ENCODE measurements at regions not wholly inside any gene's neighbourhood (a gene's known extent, or its start where the extent isn't known, plus 50 kb on each side); places are given as distances from the start of the nearest gene placed in this dataset.

- DNase-seq (ENCODE audit: low spot score) (no peak), ATAC-seq (ENCODE audit: insufficient number of reproducible peaks, low FRiP score, low read depth) (no peak)
- Histone ChIP-seq H3K27me3 (replicated peaks; ENCODE audit: insufficient read depth) (no peaks in the 10 kb centered on the region), H3K36me3 (no peaks in the 10 kb centered on the region), H3K4me1 (ENCODE audit: control insufficient read depth in 1 of 2, low read depth in 2 of 2) (no peaks in the 10 kb centered on the region), H3K9me3 (no peaks in the 10 kb centered on the region), H3K4me3 (no peak overlapping the region), H3K27ac (no peak overlapping the region)
- TF ChIP-seq CTCF (IDR thresholded peaks at IDR 0.05), result no peak
Observed at GRCh38 chr18:78519394-78520062, 460.1 kb upstream of the SALL3 start.

- peaks cover 7 to 11% of the 10 kb centered on the region in 2 donors for H3K4me1 ChIP-seq (ENCODE audit: control insufficient read depth in 1 of 2, low read depth in 2 of 2)
- ATAC-seq (ENCODE audit: insufficient number of reproducible peaks, low FRiP score, low read depth) (no peak), DNase-seq (ENCODE audit: low spot score) (no peak)
- H3K27ac ChIP-seq, result no peak overlapping the region
- no peaks in the 10 kb centered on the region for H3K27me3 ChIP-seq (replicated peaks; ENCODE audit: insufficient read depth)
- H3K9me3 ChIP-seq, result no peaks in the 10 kb centered on the region
- no peak overlapping the region for H3K4me3 ChIP-seq
- H3K36me3 ChIP-seq, result no peaks in the 10 kb centered on the region
- no peak for TF ChIP-seq CTCF (IDR thresholded peaks at IDR 0.05)
Observed at GRCh38 chr18:78521136-78521535, 458.5 kb upstream of the SALL3 start.

- Histone ChIP-seq H3K4me1 (ENCODE audit: control insufficient read depth in 1 of 2, low read depth in 2 of 2) (peaks cover 7 to 17% of the 10 kb centered on the region in 2 donors), H3K27ac (no peak overlapping the region), H3K27me3 (replicated peaks; ENCODE audit: insufficient read depth) (no peaks in the 10 kb centered on the region), H3K9me3 (no peaks in the 10 kb centered on the region), H3K36me3 (no peaks in the 10 kb centered on the region), H3K4me3 (no peak overlapping the region)
- TF ChIP-seq CTCF (IDR thresholded peaks at IDR 0.05), result no peak
- ATAC-seq (ENCODE audit: insufficient number of reproducible peaks, low FRiP score, low read depth) (no peak), DNase-seq (ENCODE audit: low spot score) (no peak)
Observed at GRCh38 chr18:78521744-78522143, 457.9 kb upstream of the SALL3 start.

GRCh38 chr18:78522507-78522906 lies 457.1 kb upstream of the SALL3 start:
- Histone ChIP-seq H3K4me3 (no peak overlapping the region), H3K27ac (no peak overlapping the region), H3K9me3 (no peaks in the 10 kb centered on the region), H3K36me3 (no peaks in the 10 kb centered on the region), H3K4me1 (ENCODE audit: control insufficient read depth in 1 of 2, low read depth in 2 of 2) (peaks cover 7 to 21% of the 10 kb centered on the region in 2 donors), H3K27me3 (replicated peaks; ENCODE audit: insufficient read depth) (no peaks in the 10 kb centered on the region)
- DNase-seq (ENCODE audit: low spot score) (no peak), ATAC-seq (ENCODE audit: insufficient number of reproducible peaks, low FRiP score, low read depth) (no peak)
- TF ChIP-seq CTCF (IDR thresholded peaks at IDR 0.05), result no peak

GRCh38 chr18:78523850-78524249 lies 455.8 kb upstream of the SALL3 start:
- peaks cover 7 to 21% of the 10 kb centered on the region in 2 donors for H3K4me1 ChIP-seq (ENCODE audit: control insufficient read depth in 1 of 2, low read depth in 2 of 2)
- H3K27me3 ChIP-seq (replicated peaks; ENCODE audit: insufficient read depth), result no peaks in the 10 kb centered on the region
- no peak overlapping the region for H3K27ac ChIP-seq
- no peak for TF ChIP-seq CTCF (IDR thresholded peaks at IDR 0.05)
- no peak for ATAC-seq (ENCODE audit: insufficient number of reproducible peaks, low FRiP score, low read depth)
- H3K36me3 ChIP-seq, result no peaks in the 10 kb centered on the region
- no peaks in the 10 kb centered on the region for H3K9me3 ChIP-seq
- DNase-seq (ENCODE audit: low spot score), result no peak
- no peak overlapping the region for H3K4me3 ChIP-seq
